ENCODE measurements at regions not wholly inside any gene's neighbourhood (a gene's known extent, or its start where the extent isn't known, plus 50 kb on each side); places are given as distances from the start of the nearest gene placed in this dataset.
"Not testable (repeated sequence)": the region's sequence is repeated elsewhere in the genome, so short reads cannot be mapped to it uniquely, and the experiment has no call there.

DNA sequence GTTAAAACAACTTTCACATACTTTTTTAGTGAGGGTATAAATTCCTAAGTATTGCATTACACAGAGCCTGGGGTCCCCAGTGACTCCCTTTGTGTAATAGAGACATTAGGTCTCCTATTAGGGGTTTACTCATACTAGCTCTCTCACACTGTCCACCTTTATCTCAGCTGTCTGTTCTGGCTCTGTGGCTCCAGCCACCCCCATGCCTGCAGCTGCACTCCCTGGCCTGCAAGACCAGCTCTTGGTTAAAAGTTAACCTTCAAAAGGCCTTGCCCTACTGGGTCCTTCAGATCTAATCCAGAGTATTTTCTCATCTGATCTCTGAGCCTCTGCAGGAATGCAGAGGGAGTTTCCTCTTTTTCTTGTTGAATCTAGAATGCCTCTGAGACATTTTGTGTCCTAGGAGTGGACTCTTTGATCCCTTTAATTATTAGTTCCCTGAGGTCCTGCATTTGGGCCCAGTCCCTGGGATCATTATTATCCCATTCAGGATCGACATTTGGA is 280.9 kb downstream of the PYDC2 start:
- DNase-seq: not testable (repeated sequence)

DNA sequence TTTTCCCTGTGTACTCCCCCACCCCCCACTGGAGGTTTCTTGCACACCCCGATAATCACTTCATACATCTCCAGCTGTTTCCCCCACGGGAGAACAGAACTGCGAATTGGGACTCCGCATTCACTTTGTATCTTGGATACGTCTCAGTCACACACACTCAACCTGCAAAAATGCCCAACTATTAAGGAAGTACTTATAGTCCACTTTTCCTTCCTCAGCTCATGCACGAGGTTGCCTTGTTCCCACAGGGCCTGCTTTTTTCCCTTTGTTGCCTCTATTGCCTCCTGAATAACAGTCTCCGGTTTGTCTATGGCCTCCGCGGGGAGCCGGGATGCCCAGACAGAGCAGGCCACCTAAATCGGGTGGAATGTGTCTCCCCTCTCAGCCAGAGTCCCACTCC is 282.3 kb downstream of the PYDC2 start:
- no peak for DNase-seq

DNA sequence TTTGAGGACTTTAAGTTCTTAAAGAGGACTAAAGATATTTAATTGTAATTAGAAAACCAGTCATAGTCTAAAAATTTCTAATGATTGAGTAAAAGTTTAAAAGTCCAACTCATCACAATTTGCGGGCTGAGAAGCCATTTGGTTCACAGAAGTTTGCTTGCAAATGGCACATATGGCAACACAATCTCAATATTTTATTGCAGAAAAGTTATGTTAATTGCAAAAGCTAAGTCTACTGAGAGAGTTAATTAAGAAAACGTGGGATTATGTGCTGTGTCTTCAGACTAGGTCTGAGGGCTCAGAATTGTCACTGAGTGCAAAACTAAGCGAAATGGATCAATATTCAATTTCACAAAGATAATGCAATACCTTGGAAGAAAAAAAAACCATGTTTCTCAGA is 289.7 kb downstream of the PYDC2 start:
- no peak for DNase-seq

DNA sequence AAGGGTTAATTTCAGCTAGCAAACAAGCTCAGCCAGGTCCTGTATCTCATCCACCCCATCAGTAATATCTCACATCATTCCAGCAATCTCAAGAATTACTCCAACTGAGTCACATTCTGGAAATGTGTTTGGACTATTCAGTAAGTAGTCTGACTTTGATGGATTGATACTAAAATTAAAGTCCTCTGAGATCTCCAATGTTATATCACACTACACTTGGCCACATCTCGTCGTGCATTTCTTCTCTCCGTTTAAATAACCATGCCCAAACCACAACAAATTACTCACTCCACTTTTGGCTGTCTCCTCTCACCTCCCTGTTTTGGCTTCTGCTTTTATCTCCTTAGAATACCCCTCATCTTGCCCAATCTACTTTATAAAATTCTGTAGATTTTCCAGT is 292.2 kb downstream of the PYDC2 start:
- DNase-seq: no peak

DNA sequence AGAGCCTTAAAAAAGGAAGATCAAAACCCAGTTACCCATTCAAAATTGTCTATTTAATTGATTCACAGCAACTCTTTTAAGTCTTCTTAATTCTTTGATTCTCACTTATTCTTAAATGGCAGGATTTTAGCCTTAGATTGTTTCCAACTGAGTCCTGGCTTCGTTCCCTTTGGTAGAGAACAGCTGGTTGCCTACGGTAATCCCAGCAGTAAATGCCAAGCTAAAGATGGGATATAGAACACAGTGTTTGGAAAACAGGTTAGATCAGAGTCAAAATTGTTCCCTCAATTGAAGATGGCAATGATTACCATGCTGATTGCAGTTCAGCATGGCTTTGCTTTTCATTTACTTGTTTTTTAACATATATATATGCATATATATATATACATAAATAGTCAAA is 300.9 kb downstream of the PYDC2 start:
- no peak for DNase-seq

DNA sequence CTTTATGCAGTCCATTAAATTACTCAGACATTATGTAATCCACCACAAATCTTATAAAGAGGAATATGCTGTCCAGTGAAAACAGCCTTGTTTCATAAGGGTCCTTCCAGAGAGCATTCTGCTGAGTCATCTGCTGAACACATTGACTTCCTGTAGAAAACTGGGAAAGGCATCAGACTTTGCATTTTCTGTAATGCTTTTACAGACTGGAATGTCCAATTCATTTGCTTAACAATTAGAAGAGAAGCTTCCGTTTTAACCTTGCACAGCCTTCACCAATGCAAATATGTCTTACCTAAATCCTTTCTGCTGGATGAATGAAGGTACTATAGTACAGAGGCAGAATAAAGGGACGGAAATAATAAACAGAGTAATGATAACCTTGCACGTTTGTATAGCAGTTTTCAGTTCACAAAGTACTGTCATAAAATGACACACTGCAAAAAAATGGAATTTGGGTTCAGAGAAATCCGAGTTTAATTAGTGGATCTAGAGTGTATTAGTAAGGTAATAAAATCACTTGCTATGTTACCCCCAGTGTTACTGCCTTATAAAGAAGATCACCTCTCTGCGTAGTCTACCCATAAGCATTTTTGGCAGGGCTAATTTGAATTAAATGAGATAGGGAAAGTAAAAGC is 301.5 kb downstream of the PYDC2 start:
- no peak for DNase-seq

DNA sequence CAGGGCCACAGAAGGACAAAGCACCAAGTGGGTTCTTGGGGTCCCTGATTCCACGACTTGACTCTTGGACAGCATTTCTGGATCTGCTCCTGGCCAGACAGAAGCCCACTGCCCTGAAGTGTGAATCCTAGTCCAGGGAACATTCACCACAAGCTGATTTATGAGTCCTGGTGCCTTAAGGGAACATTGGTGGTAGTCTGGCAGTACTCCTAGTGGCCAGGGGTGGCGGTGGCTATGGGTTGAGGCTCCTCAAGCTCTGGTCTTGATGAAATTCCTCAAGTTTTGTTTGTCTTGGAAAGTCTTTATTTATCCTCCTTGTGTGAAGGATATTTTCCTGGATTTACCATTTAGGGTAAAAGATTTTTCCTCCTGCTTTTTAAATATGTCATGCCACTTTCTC is 307.5 kb downstream of the PYDC2 start:
- no peak for DNase-seq

DNA sequence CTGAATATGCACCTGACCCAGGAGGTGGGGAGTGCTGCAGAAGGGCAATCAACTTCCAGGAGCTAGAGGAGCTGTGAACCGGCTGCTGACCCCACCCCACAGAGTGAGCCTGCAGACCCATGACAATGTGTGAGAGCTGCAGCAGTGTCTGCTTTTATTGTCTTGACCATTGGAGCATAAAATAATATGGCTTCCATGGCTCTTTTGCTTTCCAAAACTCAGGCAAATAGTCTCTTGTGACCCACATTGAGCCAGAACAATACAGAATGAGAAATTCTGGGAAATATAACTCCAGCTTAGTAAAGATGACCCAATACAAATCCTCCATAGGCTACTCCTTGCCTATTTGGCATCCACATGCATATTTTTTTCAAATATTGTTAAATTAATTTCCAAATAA is 309.6 kb downstream of the PYDC2 start:
- DNase-seq: no peak

DNA sequence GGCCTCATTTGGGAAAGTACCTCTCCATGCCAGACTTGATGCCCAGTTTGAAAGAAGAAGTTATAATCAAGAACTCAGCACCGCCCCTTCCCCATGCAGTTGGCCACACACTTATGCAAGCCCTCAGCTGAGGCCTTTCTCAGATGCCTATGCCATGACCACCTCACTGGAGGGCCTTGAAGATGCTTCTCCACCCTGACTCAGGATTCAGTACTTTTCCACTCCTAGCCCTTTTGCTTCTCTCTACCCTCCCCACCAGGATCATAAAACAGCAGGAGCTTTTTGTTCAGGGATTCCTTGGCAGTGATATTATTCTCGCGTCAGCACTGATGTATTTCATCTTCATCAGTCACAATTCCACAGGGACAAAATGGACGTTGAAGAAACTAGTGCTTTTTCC is 313.5 kb downstream of the PYDC2 start:
- DNase-seq: no peak

DNA sequence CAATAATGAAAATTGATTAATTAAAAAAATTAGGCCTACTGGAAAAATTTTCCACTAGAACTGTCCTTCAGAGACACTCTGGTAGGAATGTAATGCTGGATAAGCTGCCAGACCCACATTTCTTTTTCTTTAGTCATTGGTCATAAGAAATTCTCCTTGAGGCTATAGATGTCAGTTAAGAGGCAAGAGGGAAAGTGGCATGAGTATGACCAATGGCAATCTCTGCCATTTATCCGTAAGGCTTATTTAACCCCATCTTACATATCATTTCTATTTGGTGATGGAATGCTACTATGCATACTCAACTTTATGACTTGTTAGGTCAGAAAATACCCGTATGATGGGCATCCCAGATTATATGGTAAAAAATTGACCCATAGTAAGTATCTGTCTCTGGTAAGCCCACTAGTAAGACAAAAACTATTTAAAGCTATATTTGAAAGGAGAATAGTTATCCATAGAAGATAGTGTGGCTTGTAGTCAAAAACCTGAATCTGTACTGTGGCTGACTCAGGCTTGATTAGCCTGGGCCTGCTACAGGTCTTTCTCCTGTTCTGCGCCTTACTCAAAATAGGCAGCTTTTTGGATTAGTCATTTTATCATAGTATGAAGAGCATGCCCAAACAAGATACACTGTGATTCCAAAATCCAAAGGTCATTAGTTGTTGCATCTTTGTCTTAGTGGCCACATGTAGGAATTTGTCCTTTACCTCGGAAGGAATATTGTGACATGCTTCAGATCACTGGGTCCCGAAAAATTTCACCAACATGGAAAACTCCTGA is 314.7 kb downstream of the PYDC2 start:
- DNase-seq: no peak

DNA sequence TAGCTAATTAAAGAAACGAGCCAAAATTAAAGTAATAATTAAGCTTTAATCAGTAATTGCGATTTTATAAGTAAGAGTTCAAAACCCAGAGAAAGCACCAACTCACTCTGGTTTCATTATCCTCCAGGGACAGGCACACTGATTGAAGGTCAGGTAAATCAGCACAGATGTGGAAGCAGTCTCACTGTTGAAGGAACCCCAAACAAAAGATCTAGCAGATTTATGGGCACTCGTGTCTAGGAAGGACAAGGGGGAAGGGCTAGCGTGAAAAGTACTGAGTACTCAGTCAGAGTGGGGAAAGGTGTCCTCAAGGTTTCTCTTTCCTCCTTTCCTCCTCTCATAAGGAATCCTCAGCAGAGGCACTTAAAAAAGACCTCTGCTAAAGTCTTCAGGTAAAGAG is 320.1 kb downstream of the PYDC2 start:
- no peak for DNase-seq

DNA sequence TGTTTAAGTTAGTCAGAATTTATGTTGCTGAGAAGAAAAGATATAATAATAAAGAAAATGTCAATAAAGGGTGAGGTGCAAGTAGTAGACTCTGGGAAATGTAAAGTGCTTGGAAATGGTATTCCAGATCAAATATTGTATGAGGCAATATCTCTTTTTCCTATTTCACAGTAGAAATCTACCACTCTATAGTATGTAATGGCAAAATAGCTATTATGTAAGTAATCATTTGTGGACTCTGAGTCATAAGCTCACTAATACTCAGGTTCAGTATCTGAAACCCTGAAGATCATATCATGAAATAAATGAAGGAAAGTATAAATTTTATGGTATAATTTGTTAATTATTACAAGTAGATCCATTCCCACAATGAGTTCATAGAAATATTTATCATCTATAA is 322.1 kb downstream of the PYDC2 start:
- DNase-seq: no peak

DNA sequence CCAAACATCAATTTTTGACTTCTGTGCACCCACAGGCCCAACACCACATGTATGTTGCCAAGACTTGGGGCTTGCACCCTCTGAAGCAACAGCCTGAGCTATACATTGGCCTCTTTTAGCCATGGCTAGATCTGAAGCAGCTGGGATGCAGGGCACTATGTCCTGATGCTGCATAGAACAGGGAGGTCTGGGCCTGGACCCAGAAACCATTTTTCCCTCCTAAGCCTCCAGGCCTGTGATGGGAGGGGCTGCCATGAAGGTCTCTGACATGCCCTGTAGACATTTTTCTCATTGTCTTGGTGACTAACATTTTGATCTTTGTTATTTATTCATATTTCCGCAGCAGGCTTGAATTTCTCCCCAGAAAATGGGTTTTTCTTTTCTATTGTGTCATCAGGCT is 330.0 kb downstream of the PYDC2 start:
- no peak for DNase-seq

DNA sequence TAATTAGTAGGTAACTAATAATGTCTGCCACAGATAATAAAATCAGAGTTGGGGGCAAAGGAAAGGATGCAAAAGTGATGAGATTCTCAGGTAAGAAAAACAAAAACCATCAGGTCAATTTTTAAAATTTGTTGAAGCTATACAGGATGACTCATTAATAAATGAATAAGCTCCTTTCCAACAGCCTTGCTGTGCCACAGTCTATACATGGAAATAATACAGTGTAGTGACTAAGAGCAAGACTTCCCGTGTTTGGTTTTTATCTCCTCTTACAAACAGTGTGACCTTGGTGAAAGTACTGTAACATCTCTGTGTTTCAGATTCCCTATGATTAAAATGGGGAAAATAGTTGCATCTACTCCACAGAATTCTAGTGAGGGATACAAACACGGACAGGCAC is 331.6 kb downstream of the PYDC2 start:
- no peak for DNase-seq

DNA sequence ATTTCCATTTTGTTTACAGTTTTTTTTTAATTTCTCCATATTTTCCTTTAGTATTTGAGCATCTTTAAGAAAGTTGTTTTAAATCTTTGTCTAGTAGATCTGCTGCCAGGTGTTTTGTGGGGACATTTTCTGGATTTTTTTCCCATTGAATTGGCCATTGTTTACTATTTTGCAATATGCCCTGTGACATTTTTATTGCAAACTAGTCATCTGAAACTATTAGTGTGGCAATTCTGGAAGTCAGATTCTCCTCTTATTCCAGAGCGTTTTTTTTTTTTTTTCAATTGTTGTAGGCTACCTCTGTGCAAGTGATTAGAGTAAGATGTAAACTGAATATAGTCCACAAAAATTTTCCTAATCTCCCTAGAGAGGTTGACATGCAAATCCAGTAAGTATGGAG is 334.2 kb downstream of the PYDC2 start:
- no peak for DNase-seq

DNA sequence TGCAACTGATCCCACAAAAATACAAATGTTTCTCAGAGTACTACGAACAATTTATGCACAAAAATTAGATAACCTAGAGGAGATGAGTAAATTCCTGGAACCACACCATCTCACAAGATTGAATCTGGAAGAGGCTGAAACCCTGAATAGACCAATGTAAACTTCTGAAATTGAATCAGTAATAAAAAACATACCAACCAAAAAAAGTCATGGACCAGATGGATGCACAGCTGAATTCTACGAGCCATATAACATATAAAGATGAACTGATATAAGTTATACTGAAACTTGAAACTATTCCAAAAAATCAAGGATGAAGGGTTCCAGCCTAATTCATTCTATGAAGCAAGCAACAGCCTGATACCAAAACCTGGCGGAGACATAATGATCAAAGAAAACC is 336.3 kb downstream of the PYDC2 start:
- DNase-seq: no peak

DNA sequence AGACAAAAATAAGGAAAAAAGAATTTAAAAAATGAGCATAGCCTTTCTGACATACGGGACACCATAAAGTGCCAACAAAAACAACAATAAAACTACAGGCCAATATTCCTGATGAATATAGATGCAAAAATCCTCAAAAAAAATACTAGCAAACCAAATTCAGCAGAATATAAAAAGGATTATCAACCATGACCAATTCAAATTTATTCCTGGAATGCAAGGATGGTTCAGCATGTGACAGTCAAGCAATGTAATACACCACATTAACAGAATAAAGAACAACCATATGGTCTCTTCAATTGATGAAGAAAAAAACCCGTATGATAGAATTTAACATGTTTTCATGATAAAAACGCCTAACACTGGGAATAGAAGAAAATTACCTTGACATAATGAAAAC is 341.7 kb downstream of the PYDC2 start:
- no peak for DNase-seq

DNA sequence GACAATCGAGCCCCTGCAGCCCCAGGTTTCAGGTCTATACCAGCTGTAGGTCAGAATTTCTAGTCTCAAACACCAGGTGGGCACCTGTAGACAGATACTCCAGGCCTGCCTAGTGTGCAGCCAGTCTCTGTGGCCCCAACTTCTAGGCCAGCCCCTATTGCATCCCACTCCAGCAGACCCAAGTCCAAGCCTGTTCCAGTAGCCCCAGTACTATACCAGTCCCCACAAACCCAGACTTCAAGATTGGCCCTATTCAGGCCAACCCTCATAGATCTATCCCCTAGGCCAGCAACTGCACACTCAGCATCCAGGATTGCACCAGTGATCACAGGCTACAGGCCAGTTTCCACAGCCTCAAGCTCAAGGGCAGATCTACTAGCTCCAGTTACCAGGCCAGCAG is 344.0 kb downstream of the PYDC2 start:
- DNase-seq: no peak

DNA sequence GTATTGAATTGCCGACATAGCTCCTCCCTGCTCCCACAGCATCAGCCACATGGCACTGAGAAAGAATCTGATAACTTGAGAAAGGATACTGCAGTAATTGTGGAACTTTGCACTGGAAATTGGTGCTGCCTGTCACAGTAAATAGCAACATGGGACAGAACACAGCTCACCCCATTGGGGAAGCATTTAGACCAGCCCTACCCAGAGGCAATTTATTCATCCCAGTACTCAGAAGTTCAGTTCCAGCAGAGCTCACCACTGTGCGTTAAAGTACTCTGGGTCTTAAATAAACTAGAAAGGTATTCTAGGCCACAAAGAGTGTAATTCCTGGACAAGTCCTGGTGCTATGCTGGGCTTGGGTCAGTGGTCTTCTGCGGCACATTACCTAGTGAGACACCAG is 347.1 kb downstream of the PYDC2 start:
- no peak for DNase-seq

DNA sequence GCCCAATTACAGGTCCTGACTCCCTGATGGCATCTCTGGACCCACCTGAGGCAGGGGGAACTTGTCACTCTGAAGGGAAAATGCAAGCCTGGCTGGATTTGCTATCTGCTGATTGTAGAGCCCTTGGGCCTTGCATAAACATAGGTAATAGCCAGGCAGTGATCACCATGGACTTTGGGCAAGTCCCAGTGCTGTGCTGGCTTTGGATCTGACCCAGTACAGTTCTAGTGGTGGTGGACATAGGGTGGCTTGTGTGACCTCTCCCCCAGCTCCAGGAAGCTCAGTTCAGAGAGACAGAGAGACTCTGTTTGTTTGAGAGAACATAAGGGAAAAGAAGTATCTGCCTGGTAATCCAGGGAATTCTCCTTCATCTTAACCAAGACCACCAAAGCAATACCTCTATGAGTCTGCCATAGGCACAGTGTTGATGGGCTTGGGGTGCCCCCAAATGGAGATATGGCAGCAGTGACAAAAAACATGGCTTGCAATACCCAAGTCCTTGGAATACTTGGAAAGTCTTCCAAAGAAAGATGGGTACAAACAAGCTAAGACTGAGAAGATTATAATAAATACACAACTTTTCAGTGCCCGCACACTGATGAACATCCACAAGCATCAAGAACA is 348.5 kb downstream of the PYDC2 start:
- no peak for DNase-seq

DNA sequence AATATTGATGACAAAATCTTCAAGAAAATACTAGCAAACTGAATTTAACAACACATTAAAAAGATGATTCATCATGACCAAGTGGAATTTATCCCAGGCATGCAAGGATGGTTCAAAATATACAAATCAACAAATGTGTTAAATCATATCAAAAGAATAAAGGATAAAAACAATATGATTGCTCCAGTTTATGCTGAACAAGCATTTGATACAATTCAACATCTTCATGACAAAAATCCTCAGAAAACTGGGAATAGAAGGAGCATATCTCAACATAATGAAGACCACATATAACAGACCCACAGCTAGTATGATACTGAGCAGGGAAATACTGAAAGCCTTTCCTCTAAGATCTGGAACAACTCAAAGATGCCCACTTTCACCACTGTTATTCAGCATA is 352.3 kb downstream of the PYDC2 start:
- DNase-seq: no peak

DNA sequence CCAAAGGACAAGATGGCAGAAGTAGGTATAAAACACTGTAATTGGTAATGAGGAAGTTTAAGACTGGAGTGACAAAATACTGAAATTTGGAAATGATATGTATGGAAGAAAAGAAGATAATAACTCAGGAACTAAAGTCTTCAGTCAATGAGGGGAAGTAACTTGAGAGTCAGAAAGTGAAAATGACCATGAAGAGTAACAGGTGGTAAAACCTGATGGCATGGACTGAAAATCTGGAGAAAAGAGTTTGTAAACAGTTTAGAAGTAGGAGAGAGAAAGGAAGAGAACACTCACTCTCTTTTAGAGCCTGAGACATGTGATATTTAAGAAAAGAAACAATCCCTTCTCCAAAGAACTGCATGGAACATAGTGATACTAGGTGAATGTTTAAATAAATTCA is 387.9 kb downstream of the PYDC2 start:
- no peak for DNase-seq

DNA sequence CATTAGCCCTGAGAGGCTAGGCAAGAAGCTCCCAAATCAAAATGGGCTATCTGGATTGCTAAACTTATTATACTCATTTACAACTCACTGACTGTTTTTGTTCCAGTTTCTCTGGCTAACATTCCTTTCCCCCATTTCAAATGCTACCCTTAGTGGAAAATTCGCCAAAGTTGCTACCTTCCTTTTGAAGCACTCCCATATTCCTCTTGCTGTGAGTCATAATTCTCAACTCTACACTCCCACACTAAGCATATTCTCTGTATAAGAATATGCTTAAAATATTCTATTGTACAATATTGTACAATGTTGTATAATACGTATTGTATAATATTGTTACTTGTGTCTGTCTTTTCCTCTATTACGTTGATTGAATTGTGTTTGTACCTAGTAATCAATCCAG is 398.6 kb downstream of the PYDC2 start:
- DNase-seq: no peak
